IPS DF 19.7 (cell line): ENCODE measurements at regions not wholly inside any gene's neighbourhood (a gene's known extent, or its start where the extent isn't known, plus 50 kb on each side); places are given as distances from the start of the nearest gene placed in this dataset.
"Not testable (repeated sequence)": the region's sequence is repeated elsewhere in the genome, so short reads cannot be mapped to it uniquely, and the experiment has no call there.

Source experiments
- DNase-seq: peaks from one replicate; pipeline ENCODE4 v3.0.0-alpha.2; 2013; ENCODE audit warnings: low read depth, low spot score

- DNase-seq: no peak
Measured at GRCh38 chr6:119459207-119459974, 109.8 kb upstream of the MAN1A1 start.

GRCh38 chr6:119454714-119455113, 105.2 kb upstream of the MAN1A1 start:
- DNase-seq: no peak

- DNase-seq: no peak
Measured at GRCh38 chr6:119453242-119454200, 104.0 kb upstream of the MAN1A1 start.

GRCh38 chr6:119449331-119450156, 100.0 kb upstream of the MAN1A1 start:
- no peak for DNase-seq

- DNase-seq: no peak
Measured at GRCh38 chr6:119447921-119448320, 98.4 kb upstream of the MAN1A1 start.

- DNase-seq: no peak
Measured at GRCh38 chr6:119446609-119447008, 97.0 kb upstream of the MAN1A1 start.

GRCh38 chr6:119446115-119446554, 96.6 kb upstream of the MAN1A1 start:
- no peak for DNase-seq

GRCh38 chr6:119445666-119446065, 96.1 kb upstream of the MAN1A1 start:
- DNase-seq: no peak

GRCh38 chr6:119444642-119445557, 95.3 kb upstream of the MAN1A1 start:
- DNase-seq: no peak

- no peak for DNase-seq
Measured at GRCh38 chr6:119443993-119444641, 94.6 kb upstream of the MAN1A1 start.

- no peak for DNase-seq
Measured at GRCh38 chr6:119442776-119443184, 93.2 kb upstream of the MAN1A1 start.

- no peak for DNase-seq
Measured at GRCh38 chr6:119440953-119441352, 91.4 kb upstream of the MAN1A1 start.

GRCh38 chr6:119436583-119436982, 87.0 kb upstream of the MAN1A1 start:
- no peak for DNase-seq

- DNase-seq: no peak
Measured at GRCh38 chr6:119431799-119432198, 82.2 kb upstream of the MAN1A1 start.

- DNase-seq: no peak
Measured at GRCh38 chr6:119430805-119431204, 81.2 kb upstream of the MAN1A1 start.

GRCh38 chr6:119428633-119429032, 79.1 kb upstream of the MAN1A1 start:
- DNase-seq: no peak

GRCh38 chr6:119426619-119427018, 77.1 kb upstream of the MAN1A1 start:
- DNase-seq: no peak

- no peak for DNase-seq
Measured at GRCh38 chr6:119423996-119424395, 74.4 kb upstream of the MAN1A1 start.

- not testable (repeated sequence) for DNase-seq
Measured at GRCh38 chr6:119418084-119418483, 68.5 kb upstream of the MAN1A1 start.

- DNase-seq: no peak
Measured at GRCh38 chr6:119407156-119407555, 57.6 kb upstream of the MAN1A1 start.
